ENCODE measurements at regions not wholly inside any gene's neighbourhood (a gene's known extent, or its start where the extent isn't known, plus 50 kb on each side); places are given as distances from the start of the nearest gene placed in this dataset.

DNA sequence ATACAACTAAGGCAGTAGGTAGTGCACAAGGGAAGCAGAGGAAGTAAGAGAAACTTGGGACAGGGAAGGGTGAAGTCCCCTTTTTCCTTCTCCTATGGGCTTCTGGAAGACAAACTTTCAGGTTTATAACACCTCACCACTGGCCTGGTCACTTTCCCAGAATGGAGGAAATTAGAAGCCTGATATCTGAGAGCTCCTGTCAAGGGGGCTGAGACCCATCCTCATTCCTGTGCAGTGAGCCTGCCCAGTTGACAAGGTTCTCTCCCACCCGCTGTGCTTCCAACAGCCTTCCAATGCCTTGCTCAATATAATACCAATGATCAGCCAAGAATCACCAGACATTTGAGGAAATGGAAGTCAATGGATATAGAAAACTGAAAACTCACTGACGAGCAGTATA, 100.4 kb upstream of the YPEL5 start:
- DNase-seq (ENCODE audit: low read depth in 4 of 4, low spot score in 2 of 4): no peak

DNA sequence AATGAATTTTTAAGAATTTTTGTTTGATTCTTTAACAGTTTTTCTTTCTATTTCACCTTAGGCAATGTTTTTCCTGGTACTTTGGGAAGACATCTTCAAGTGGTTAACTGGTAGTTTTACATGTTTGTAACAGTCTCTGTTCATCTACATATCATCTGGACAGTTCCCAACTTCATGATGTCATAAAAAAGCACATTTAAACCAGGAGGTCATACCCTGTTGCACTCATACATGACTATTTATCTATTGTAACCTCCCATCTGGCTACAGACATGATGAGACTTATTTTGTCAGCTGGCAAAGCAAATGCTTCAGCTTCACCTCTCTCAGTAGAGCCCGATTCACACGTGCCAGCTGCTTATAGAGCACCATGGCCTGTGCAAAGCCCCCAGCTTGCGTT, 99.8 kb upstream of the YPEL5 start:
- DNase-seq (ENCODE audit: low read depth in 4 of 4, low spot score in 2 of 4): no peak

DNA sequence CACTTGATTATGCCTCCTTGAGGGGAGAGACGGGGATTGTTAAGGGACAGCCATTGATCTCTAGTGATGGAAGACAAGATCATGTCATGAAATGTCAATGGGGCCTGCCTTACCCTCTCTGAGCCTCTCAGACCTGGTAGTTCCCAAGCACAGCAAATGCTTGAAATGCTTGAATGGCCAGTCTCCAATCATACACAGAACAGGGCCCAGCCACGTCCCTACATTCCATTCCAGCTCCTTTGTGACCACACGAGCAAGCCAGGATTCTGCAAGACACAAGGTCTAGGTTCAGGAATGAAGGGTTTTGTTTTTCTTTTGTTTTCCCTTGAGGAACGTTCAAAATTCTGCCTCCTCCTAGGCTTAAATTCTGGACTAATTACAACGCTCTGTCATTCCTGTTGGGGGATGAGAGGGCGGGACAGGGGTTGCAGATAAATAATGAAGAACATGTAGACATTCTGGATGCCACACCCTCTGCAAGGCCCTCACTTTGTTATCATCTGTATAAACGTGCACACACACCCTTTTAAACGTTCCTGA, 98.1 kb upstream of the YPEL5 start:
- no peak for DNase-seq (ENCODE audit: low read depth in 4 of 4, low spot score in 2 of 4)

DNA sequence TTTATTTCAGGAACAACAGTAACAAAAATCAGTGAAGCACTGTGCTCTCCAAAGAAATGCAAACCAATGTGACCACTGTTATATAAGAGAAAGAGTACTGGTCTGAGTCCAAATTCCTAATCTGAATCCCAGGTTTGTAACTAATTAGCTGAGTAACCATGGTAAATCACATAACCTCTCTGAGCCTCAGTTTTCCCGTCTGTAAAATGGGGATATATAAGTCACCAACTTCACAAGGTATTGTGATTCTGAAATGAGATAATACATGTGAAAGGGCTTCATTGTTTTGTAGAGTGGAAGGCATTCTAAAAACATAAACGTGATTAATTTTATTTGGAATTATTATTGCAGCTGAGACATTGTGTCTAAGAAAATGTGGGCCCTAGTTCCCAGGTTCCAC, 91.3 kb upstream of the YPEL5 start:
- DNase-seq (ENCODE audit: low read depth in 4 of 4, low spot score in 2 of 4): no peak

DNA sequence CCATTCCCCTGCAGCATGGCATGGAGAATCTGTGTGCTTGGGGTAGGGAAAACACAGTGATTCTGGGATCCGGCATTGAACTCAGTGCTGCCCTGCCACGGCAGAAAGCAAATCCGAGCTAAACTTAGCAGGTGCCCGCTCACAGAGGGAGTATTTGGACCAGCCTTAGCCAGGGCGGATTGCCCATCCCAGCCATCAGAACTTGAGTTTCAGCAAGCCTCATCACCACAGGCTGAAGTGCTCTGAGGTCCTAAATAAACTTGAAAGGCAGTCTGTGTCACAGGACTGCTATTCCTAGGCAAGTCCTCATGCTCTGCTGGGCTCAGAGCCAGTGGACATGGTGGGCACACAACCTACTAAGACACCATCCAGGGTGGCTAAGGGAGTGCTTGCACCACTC, 86.2 kb upstream of the YPEL5 start:
- DNase-seq (ENCODE audit: low read depth in 4 of 4, low spot score in 2 of 4): no peak

DNA sequence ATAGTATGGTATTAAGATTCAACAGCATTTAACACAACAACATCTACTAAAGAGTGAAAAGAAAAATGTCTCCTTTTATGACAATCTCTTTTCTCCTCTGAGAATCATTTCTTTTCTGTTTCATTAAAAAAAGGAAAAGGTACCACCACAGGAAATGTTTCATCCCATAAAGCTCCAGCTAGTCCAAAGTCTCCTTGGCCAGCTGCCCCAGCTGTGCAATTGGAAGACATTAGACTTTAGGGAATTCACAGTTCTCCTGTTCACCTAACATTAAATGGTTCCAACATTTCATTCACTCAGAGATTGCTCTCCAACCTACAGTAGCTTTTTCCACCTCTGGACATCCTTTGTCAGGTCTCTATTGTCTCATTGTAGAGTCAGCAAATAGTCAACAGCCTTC, 78.7 kb upstream of the YPEL5 start:
- DNase-seq (ENCODE audit: low read depth in 4 of 4, low spot score in 2 of 4): no peak

DNA sequence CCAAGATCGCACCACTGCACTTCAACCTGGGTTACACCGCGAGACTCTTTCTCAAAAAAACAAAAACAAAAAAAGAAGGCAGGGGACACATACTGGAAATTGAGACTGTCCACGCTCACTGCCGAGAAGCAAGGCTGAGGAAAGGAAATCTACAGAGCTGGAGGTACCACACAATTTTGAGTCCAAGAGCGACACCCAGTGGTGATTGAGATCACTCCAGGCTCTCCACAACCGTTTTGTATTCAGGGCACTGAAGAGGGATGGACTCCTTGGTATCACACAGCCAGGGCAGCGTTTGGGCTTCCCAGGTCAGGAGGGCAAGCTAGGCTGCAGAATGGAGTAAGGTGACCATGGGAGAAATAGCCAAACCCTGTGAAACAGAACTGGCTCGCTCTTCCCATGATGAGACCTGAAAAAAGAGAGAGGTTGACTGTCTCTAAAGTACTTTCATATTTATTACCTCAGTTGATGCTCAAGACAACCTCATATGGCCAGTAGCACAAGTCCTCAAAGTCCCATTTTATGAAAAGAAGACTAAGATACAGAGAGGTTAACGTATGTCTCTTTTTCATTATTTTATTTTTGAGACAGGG, 74.5 kb upstream of the YPEL5 start:
- peak; percentile 27 to 69 (median 49) for DNase-seq (ENCODE audit: low read depth in 4 of 4, low spot score in 2 of 4)

DNA sequence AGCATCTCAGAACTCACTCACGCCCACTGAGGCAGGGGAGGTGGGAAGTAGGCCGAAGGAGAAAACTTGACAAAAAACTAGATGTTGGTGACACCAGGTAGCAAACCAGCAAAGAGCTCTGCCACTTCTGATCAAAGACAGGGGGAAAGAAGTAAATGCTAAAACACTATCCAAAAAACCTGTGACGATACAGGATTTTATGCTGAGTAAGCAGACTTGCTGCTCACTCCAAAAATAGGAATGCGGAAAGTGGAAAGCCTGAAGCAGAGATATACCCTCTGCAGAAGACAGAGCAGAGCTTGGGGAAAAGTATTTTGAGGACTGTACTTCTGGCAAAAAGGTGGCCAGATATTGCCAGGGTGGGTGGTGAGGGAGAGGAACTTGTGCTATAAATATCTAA, 73.3 kb upstream of the YPEL5 start:
- no peak for DNase-seq (ENCODE audit: low read depth in 4 of 4, low spot score in 2 of 4)

DNA sequence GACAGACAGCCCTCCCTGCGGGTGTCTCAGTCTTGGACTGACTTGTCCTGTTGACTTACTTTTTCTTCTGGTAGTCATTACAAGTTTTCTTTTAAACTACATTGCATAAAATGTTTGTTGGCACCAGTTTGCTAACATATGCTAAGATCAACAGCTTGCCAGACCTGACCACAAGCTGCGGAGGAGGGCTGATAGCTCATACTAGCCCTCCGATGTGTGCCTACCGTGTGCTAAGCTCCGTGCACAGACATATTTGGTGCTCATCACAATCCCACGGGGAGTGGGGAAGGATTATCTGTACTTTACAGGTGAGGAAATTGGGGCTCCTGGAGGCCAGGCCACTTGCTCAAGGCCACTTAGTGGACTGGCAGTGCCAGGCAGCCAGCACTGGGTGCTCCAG, 72.8 kb upstream of the YPEL5 start:
- DNase-seq (ENCODE audit: low read depth in 4 of 4, low spot score in 2 of 4): no peak

DNA sequence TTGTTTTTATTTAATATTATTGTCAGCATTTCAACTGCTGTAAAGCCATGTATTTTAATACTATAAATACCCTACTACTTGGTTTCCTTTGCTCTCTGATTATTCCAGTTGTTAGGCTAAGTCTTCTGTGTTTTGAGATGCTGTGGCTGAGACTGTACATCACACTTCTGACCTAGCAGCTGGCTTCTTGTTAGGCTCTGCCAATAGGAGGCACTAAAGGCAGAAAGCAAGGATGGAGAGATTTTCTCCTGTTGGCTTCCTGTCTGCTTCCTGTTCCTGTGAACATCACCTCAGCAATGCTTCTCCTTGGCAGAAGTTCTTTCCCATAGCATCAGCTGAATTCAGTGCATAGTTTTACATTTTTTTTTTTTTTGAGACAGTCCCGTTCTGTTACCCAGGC, 68.3 kb upstream of the YPEL5 start:
- no peak for DNase-seq (ENCODE audit: low read depth in 4 of 4, low spot score in 2 of 4)

DNA sequence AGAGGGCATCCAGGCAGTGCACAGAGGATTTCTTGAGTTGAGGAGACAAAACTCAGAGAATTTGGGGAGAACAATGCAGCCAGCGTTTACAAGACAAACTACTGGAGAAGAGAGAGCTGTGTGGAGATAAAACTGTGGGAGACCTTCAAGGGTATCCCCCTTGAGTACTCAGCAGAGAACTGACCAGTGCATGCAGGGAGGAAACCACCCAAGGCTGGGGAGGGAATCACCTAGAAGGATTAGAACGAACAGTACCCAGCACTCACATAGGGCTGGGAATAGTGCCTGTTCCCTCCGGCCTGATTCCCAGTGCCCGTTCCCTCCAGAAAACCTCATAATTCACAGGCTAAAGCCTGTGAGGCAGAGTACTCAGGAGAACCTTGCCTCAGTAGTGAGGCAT, 61.9 kb upstream of the YPEL5 start:
- DNase-seq (ENCODE audit: low read depth in 4 of 4, low spot score in 2 of 4): no peak

DNA sequence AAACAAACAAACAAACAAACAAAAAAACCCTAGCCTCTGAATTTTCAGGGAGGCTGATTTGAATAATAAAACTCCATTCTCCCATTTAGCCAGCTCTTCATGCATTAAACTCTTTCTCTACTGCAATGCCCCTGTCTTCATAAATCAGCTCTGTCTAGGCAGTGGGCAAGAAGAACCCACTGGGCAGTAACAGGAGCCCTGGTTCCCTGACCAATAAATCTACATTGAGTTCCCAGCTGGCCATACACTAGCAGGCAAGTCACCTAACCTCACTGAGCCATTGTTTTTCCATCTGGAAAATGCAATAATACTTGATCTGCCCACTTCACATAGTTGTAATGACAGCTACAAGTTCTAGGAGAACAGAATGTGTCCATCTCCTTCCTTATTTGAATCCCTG, 57.6 kb upstream of the YPEL5 start:
- peak; percentile 24 to 44 (median 30) for DNase-seq (ENCODE audit: low read depth in 4 of 4, low spot score in 2 of 4)

DNA sequence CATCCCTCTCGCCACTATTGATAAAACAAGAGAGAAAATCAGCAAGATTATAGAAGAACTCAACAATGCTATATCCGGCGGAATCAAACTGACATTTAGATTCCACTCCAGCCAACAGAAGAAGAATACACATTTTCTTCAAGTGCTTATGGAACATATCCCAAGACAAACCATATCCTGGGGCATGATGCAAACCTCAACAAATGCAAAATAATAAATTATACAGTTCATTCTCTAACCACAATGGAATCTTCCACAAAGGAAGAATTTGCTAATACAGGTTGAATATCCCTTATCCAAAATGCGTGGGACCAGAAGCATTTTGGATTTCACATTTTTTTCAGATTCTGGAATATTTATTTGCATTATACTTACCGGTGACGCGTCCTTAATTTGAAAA, 51.4 kb upstream of the YPEL5 start:
- no peak for DNase-seq (ENCODE audit: low read depth in 4 of 4, low spot score in 2 of 4)

DNA sequence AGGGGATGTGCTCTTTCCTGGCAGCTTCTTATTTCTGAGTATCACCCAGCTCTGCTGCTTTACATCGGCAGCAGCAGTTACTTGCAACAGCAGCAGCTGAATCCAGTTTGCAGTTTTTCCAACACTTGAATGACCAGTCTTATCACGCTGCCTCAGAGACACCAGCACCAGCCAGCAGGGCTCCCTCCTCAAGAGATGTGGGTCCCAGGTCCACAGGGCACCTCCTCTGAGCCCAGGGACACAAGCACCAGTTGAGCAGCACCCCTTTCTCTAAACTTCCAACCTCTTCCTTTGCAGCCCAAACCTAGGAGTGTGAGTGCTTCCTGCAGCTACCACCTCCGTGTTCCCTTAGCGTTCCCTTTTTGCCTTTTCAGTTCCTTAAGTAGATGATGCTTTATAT, 50.4 kb upstream of the YPEL5 start:
- no peak for DNase-seq (ENCODE audit: low read depth in 4 of 4, low spot score in 2 of 4)

Data from left renal cortex interstitium (tissue), 4 donors.